SIG-M5 treated with dmso at 0.1 percent for 504 hours (cell line): ENCODE measurements at regions not wholly inside any gene's neighbourhood (a gene's known extent, or its start where the extent isn't known, plus 50 kb on each side); places are given as distances from the start of the nearest gene placed in this dataset.
"Not testable (repeated sequence)": the region's sequence is repeated elsewhere in the genome, so short reads cannot be mapped to it uniquely, and the experiment has no call there.

Experiments used
- DNase-seq: peaks from one replicate; lab custom pipeline; 2025; ENCODE audit not compliant: unreplicated experiment; lab: John Stamatoyannopoulos, UW

DNA sequence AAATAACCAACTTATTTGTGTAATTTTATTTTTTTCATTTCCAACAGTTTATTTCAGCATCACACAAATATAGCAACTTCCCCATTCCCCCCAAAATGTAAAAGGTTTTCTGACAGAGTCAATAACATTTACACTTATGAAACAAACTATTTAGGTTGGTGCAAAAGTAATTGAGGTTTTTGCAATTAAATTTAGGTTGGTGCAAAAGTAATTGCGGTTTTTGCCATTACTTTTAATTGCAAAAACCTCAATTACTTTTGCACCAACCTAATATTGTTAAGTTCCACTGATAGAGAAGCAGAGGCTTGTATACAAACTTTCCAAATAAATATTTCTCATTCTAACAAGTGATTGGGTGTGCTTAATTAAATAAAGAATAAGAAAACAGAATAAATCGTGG is 270.9 kb upstream of the DUSP10 start:
- no peak for DNase-seq

DNA sequence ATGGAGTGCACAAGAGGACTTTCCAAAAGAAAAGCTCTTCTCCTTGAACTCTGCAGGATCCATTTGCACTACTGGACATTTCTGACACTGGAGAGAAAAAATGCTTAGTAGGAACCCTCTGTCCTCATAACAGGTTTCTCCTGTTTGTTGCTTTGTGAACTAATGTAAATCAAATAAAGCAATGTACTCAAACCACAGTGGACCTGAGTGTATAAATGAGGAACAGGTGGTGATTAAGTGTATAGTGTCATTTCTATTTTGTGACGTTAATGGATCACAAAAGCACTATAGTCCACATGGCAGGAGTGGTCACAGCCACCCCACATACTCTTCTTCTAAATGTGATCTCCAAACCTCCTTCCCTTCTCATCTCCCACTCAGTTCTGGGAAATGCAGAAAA is 268.4 kb upstream of the DUSP10 start:
- no peak for DNase-seq

DNA sequence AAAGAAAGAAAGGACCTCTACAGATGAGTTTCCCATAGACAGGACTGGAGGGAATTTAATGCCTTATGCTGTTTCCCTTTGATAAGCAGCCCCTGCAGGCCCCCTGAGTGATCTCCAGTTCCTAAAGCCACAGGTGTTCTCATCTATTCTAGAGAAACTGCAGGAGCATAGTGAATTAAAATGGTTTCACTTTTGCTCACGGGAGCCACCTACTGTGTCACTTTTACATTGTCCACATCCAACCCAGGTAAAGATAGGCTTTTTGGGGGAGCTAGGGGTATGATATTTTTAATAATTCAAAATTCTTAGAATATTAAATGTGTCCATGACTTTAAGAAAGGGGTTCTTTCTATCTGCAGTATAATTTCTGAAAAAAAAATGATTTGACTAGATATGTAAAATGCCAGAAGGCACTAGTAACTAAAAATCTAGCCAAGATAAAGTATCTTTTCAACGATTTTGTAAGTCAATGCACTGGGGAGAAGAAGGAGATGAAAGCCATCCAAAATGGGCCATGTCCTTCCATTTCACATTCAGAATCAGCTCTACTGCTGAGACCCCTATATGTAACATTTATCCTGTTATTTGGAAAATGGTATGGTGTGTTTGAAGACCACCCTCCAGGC is 267.3 kb upstream of the DUSP10 start:
- no peak for DNase-seq

GRCh38 chr1:222006715-222007114 is 264.8 kb upstream of the DUSP10 start:
- no peak for DNase-seq

DNA sequence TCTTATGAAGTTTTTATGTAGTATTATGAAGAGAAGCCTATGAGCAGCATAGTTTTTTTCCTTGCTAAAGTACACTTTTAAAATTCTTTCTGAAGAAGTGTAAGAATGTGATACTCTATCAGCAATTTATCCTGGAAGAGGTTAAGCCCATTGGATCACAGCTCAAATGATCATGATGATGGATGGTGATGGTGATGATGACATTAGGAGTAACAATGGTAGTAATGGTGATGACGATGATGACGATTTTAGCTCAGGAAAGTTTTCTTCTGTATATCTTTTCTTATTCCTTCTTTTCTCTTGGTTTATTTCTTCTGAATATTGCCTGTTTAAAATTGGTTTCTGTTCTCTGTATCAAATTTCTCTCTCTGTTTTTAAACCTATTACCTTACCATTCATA is 262.9 kb upstream of the DUSP10 start:
- DNase-seq, result no peak

- no peak for DNase-seq
Measured at GRCh38 chr1:222004034-222004433, 262.1 kb upstream of the DUSP10 start.

DNA sequence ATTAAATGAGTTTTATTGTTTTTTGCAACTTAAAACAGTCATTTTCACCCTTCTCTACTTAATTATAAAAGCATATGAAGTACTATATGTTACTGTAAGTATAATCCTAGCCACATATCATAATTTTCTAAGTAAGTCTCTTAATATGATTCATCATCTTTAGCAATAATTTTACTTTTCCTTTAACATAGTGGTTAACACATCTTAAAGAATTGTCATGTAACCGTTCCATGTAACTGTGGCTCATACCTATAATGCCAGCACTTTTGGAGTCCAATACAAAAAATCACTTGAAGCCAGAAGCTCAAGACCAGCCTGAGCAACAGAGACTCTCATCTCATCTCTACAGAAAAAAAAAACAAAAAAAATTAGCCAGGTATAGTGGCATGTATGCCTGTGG is 260.6 kb upstream of the DUSP10 start:
- DNase-seq, result no peak

GRCh38 chr1:222000131-222000530 is 258.2 kb upstream of the DUSP10 start:
- no peak for DNase-seq

- DNase-seq, result no peak
Measured at GRCh38 chr1:221998781-221999180, 256.9 kb upstream of the DUSP10 start.

DNA sequence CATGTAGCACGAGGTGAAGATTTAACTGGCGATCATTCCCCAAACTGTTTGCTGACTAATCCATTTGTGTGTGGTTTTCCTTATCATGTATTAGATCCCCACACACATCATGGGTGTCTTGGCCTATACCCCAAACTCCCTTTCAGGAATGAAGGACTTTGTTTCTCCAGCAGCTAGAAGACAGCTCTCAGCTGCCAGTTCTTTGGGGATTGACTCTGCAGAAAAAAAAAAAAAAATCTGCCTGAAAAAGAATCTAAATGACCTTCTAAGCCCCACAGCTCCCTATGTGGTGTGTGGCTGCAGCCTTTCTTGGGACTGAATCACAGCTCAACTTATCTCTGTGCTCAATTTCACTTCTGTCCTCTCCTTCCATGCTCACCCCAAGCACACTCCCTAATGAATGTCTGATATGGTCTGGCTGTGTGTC is 256.3 kb upstream of the DUSP10 start:
- no peak for DNase-seq

GRCh38 chr1:221997012-221997411 is 255.1 kb upstream of the DUSP10 start:
- not testable (repeated sequence) for DNase-seq

GRCh38 chr1:221994939-221995338 is 253.1 kb upstream of the DUSP10 start:
- no peak for DNase-seq

- DNase-seq, result peak; percentile 6
Measured at GRCh38 chr1:221994274-221994698, 252.4 kb upstream of the DUSP10 start.

GRCh38 chr1:221993444-221993948 is 251.6 kb upstream of the DUSP10 start:
- no peak for DNase-seq

GRCh38 chr1:221992427-221992826 is 250.5 kb upstream of the DUSP10 start:
- no peak for DNase-seq

DNA sequence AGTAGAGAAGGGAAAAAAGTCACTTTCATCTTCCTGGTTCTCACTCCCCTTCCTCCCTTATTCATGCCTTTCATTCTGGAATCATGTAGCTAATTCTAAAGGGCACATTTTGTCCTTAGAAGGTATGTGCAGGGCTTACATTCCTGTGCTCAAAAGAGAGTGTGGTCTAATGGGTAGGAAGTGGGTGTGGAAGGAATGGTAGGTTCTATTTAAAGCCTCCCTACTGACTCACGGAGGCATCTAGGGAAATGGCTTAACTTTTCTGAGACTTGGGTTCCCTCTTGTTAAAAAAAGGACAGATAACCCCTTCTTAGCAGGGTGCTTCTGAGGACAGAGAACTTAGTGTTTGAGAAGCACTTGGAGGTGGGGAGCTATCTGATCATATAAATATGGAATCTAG is 249.3 kb upstream of the DUSP10 start:
- DNase-seq, result no peak

- DNase-seq, result no peak
Measured at GRCh38 chr1:221989741-221990140, 247.9 kb upstream of the DUSP10 start.

DNA sequence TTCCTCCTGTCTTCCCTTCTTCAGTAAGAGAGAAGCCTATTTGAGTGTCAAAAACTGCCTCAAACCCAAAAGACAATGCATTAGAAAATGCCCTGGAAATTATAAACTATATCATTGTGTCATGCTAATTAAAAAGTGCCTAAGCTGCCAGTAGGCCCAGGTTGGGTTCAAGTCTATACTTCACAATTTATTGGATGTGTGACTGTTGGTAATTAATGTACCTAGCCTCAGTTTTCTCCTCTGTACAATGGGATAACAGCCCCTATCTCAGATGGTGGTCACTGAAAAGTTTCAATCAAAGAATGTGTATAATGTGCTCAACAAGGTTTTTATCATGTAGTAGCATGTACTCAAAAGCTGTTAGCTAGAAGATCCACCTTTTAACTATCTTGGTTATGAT is 246.9 kb upstream of the DUSP10 start:
- no peak for DNase-seq

DNA sequence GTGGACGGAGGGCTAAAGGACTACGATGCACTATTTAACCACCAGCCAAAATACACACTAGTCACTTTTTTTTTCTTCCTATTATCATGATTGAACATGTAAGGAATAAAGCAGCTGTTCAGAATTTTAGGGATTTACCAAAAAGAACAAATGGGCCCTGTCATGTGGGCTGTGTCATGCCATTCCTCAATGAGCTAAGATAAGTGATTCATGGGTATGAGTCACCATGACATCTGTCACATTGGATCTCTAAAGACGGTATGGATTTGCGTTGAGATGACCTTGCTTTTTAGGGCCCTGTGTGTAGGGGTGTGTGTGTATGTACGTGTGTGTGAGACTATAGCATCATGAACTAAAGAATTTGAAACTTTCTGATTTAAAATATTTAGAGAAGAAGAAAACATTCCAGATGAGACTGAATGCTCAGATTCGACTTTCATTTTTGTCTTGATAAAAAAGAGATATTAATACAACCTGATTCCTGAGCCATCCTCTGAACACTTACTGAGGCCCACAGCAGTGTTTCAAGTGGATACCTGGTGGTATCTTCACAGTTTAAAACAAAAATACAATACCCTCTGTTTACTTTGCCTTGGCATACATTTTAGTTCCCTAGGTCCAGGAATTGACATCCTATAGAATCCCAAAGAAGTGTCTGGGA is 246.1 kb upstream of the DUSP10 start:
- DNase-seq, result no peak

DNA sequence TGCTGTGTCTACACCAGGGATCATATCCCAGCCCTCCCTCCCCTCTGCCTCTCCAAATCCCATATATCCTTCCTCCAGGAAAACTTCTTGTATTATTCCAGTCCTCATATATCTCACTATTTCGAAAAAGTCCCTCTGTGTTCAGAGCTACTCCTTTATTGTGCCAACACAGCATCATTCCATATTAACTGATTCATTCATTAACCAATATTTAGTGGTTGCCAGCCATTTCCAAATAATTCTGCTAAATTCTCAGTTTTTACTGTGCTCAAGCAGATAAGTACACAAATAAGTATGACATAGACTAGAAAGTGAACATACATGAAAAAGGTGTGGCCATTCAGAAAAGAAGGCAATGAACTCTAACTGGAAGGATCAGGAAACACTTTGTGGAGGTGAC is 241.6 kb upstream of the DUSP10 start:
- no peak for DNase-seq

DNA sequence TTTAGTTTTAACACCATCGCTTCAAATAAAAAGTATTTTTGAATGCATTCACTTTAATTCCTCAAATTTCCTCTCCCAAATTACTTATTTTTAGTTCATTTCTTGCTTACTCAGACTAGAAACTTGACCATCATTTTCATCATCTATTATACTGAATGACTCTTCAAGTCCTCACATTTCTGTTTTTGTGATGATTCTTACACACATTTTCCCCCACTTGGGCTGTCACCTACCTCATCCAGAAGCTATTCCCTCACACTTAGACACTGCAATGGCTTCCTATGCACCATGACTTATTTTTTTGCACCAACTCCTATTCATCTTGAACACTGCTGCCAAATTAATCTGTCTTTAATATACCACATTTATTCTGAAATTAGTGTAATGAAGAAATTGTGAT is 239.6 kb upstream of the DUSP10 start:
- DNase-seq, result no peak

DNA sequence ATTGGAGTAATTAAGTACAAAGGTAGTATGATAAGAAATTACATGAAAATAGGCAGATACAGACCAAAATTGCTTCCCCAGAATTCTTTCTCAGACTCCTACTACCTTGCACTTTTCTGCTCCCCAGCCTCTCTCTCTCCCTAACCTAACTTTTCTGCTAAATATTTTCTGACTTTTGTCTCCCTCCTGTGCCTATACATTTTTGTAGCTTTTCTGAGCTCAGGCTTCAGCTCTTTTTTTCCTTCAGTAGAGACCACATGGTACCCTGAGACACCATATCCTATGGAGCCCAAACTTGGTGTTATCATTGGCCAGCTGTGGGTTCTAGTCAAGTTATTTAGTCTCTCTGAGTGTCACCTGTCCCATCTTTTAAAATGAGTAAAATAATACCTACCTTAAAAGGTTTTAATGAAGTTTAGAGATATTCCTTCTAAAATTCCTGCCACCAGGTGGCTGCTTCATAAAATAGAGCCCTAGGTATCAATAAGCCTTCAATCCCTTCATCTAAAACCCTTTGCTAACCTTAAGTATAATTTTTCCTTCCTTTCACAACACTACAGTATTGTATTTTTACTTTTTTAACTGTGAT is 237.6 kb upstream of the DUSP10 start:
- no peak for DNase-seq
